C4-2B (cell line): ENCODE measurements at regions not wholly inside any gene's neighbourhood (a gene's known extent, or its start where the extent isn't known, plus 50 kb on each side); places are given as distances from the start of the nearest gene placed in this dataset.

Source experiments
- CTCF ChIP-seq: fragments of 450-650 bp; conservative IDR thresholded peaks from 2 replicates; pipeline ENCODE4 v1.5.1; 2017; ENCODE audit warnings: mild to moderate bottlenecking
- ZFX ChIP-seq: fragments of 450-650 bp; IDR thresholded peaks from 2 replicates; pipeline ENCODE4 v1.6.1; 2017

GRCh38 chr1:59123081-59123681 is 173.7 kb upstream of the FGGY start:
- TF ChIP-seq CTCF = no peak
- TF ChIP-seq ZFX = no peak
